H1 (cell line): ENCODE measurements at regions not wholly inside any gene's neighbourhood (a gene's known extent, or its start where the extent isn't known, plus 50 kb on each side); places are given as distances from the start of the nearest gene placed in this dataset.

ENCODE experiments used
- CBX8 ChIP-seq: fragments of 300-800, 300-1000 bp; sonication (generic); IDR thresholded peaks from 2 replicates; pipeline ENCODE4 v1.7.1; 2016; ENCODE audit warnings: low read depth, low read length, borderline replicate concordance
- EP300 ChIP-seq, 2 experiments: IDR thresholded peaks; 1 replicate in 1 of 2; 2 replicates in 1 of 2; pipeline ENCODE4 v1.6.1; 2011 to 2012; ENCODE audit warnings: low read depth in 2 of 2, low read length in 2 of 2, mild to moderate bottlenecking in 2 of 2, borderline replicate concordance in 1 of 2, inconsistent platforms in 1 of 2, moderate library complexity in 1 of 2
- EZH2 ChIP-seq: fragments of 200-600 bp; sonication (generic); IDR thresholded peaks from 2 replicates; pipeline ENCODE4 v1.7.1; 2012; ENCODE audit warnings: low read depth, mild to moderate bottlenecking, moderate library complexity, low read length, inconsistent platforms; ENCODE audit not compliant: severe bottlenecking
- HDAC6 ChIP-seq: IDR thresholded peaks from one replicate; pipeline ENCODE4 v1.7.1; 2012; ENCODE audit warnings: low read depth, mild to moderate bottlenecking, inconsistent platforms, low read length, moderate library complexity
- KDM1A ChIP-seq: fragments of 200-600, 300-600 bp; sonication (generic); IDR thresholded peaks from 2 replicates; pipeline ENCODE4 v1.7.1; 2016; ENCODE audit warnings: mild to moderate bottlenecking, low read length, borderline replicate concordance
- POLR2A ChIP-seq, 2 experiments: IDR thresholded peaks; 1 replicate in 1 of 2; 2 replicates in 1 of 2; pipeline ENCODE4 v1.6.1; 2011; ENCODE audit warnings: low read depth in 2 of 2, low read length in 2 of 2, mild to moderate bottlenecking in 2 of 2; ENCODE audit errors: control extremely low read depth in 1 of 2
- RBBP5 ChIP-seq: IDR thresholded peaks from 2 replicates; pipeline ENCODE4 v1.7.1; 2012; ENCODE audit warnings: low read depth, mild to moderate bottlenecking, inconsistent platforms, low read length, moderate library complexity, borderline replicate concordance
- SP1 ChIP-seq: IDR thresholded peaks from 2 replicates; pipeline ENCODE4 v1.6.1; 2011; ENCODE audit warnings: low read depth, low read length
- YY1 ChIP-seq: IDR thresholded peaks from 2 replicates; pipeline ENCODE4 v1.6.1; 2011; ENCODE audit warnings: low read depth, mild to moderate bottlenecking, low read length
- TF ChIP-seq, protein P1 (sequence below), 3 experiments: IDR thresholded peaks; 1 replicate in 2 of 3; 2 replicates in 1 of 3; pipeline versions ENCODE4 v1.5.1 to v1.6.1; 2011; ENCODE audit warnings: low read length in 3 of 3, mild to moderate bottlenecking in 3 of 3, inconsistent platforms in 2 of 3, low read depth in 1 of 3, moderate library complexity in 1 of 3; ENCODE audit not compliant: insufficient read depth in 1 of 3; ENCODE audit errors: control extremely low read depth in 1 of 3

DNA sequence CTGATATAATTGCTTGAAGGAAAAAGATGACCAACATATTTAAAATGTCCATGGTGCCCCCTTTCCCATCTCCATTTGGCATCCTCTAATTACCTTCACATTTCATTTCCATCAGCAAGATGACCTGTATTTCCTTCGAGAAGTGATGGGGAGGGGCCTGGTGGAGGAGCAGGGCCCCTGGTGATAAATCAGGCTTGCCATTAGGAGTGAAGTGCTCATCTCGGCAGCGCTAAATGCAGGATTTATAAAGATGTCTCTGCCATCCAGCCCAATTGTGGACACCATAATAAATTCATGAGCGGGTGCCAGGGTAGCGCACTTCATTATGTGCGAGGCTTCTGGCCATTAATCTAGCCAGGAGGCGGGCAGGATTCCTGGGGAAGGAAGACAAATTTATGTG lies 101.5 kb upstream of the IRX6 start:
- TF ChIP-seq EP300 (IDR thresholded peaks at IDR 0.05; ENCODE audit: borderline replicate concordance in 1 of 2, low read depth in 2 of 2, low read length in 2 of 2) = no peak
- no peak for TF ChIP-seq POLR2A (IDR thresholded peaks at IDR 0.05; ENCODE audit: control extremely low read depth in 1 of 2, low read depth in 2 of 2, low read length in 2 of 2)
- no peak for TF ChIP-seq HDAC6
- TF ChIP-seq, protein P1, sequence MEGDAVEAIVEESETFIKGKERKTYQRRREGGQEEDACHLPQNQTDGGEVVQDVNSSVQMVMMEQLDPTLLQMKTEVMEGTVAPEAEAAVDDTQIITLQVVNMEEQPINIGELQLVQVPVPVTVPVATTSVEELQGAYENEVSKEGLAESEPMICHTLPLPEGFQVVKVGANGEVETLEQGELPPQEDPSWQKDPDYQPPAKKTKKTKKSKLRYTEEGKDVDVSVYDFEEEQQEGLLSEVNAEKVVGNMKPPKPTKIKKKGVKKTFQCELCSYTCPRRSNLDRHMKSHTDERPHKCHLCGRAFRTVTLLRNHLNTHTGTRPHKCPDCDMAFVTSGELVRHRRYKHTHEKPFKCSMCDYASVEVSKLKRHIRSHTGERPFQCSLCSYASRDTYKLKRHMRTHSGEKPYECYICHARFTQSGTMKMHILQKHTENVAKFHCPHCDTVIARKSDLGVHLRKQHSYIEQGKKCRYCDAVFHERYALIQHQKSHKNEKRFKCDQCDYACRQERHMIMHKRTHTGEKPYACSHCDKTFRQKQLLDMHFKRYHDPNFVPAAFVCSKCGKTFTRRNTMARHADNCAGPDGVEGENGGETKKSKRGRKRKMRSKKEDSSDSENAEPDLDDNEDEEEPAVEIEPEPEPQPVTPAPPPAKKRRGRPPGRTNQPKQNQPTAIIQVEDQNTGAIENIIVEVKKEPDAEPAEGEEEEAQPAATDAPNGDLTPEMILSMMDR (IDR thresholded peaks at IDR 0.05; ENCODE audit: control extremely low read depth in 1 of 3, insufficient read depth in 1 of 3, low read depth in 1 of 3, low read length in 3 of 3) = no peak
- TF ChIP-seq KDM1A = no peak
- no peak for TF ChIP-seq CBX8
- no peak for TF ChIP-seq EZH2
- no peak for TF ChIP-seq YY1
- no peak for TF ChIP-seq SP1
- TF ChIP-seq RBBP5 = no peak
